ENCODE measurements at regions not wholly inside any gene's neighbourhood (a gene's known extent, or its start where the extent isn't known, plus 50 kb on each side); places are given as distances from the start of the nearest gene placed in this dataset.
A peak's percentile ranks its signal among the peaks of the same experiment; 100 is the strongest.
"Not testable (repeated sequence)": the region's sequence is repeated elsewhere in the genome, so short reads cannot be mapped to it uniquely, and the experiment has no call there.

GRCh38 chr6:119938752-119939151, 589.2 kb upstream of the MAN1A1 start:
- ATAC-seq (replicated peaks in 6 of 8), result no peak
- H3K27ac ChIP-seq, result no peak overlapping the region
- in situ Hi-C loops (cut with MboI; ENCODE audit: low pct_unique_long_range_greater_than_20kb in 2 of 9, low sequenced_read_pairs in 9 of 9, unreplicated experiment in 9 of 9), result no loop called here
- 0 to 67% (median 38%) methylated on average over 1 of the region's 1 CpG; no CpG with 5 or more reads in 1 of the 10 experiments for WGBS, 10 experiments
- no peak overlapping the region for H3K4me3 ChIP-seq
- H3K4me1 ChIP-seq (replicated peaks in 1 of 2), result no peaks in the 10 kb centered on the region

- 14 to 100% (median 71%) methylated on average over 1 of the region's 1 CpG; no CpG with 5 or more reads in 2 of the 10 experiments for WGBS, 10 experiments
Measured at GRCh38 chr6:119934816-119935215, 585.3 kb upstream of the MAN1A1 start.

GRCh38 chr6:119929121-119929520, 579.6 kb upstream of the MAN1A1 start:
- WGBS, 10 experiments, result 0 to 67% (median 41%) methylated on average over 1 to 2 of the region's 2 CpGs
- ATAC-seq (replicated peaks in 6 of 8), result peak in 2 of 8 experiments; percentile 27 to 37
- Histone ChIP-seq H3K4me1 (replicated peaks in 1 of 2) (no peaks in the 10 kb centered on the region), H3K27ac (no peak overlapping the region), H3K4me3 (no peak overlapping the region)
- in situ Hi-C loops (cut with MboI; ENCODE audit: low pct_unique_long_range_greater_than_20kb in 2 of 9, low sequenced_read_pairs in 9 of 9, unreplicated experiment in 9 of 9), result no loop called here

More at GRCh38 chr6:119934816-119935215, 585.3 kb upstream of the MAN1A1 start:
- in situ Hi-C loops (cut with MboI; ENCODE audit: low pct_unique_long_range_greater_than_20kb in 2 of 9, low sequenced_read_pairs in 9 of 9, unreplicated experiment in 9 of 9), result no loop called here
- Histone ChIP-seq H3K4me1 (replicated peaks in 1 of 2) (no peaks in the 10 kb centered on the region), H3K4me3 (no peak overlapping the region), H3K27ac (no peak overlapping the region)
- ATAC-seq (replicated peaks in 6 of 8), result no peak

GRCh38 chr6:119924888-119925287, 575.3 kb upstream of the MAN1A1 start:
- ATAC-seq (replicated peaks in 6 of 8); H3K27ac ChIP-seq; H3K4me1 ChIP-seq (replicated peaks in 1 of 2); H3K4me3 ChIP-seq; in situ Hi-C loops (cut with MboI; ENCODE audit: low pct_unique_long_range_greater_than_20kb in 2 of 9, low sequenced_read_pairs in 9 of 9, unreplicated experiment in 9 of 9): not testable (repeated sequence)
- 37 to 100% (median 83%) methylated on average over 1 to 2 of the region's 3 CpGs; no CpG with 5 or more reads in 1 of the 10 experiments for WGBS, 10 experiments

GRCh38 chr6:119922814-119923213, 573.3 kb upstream of the MAN1A1 start:
- in situ Hi-C loops (cut with MboI; ENCODE audit: low pct_unique_long_range_greater_than_20kb in 2 of 9, low sequenced_read_pairs in 9 of 9, unreplicated experiment in 9 of 9), result no loop called here
- ATAC-seq (replicated peaks in 6 of 8), result no peak
- no peak overlapping the region for H3K27ac ChIP-seq
- no peak overlapping the region for H3K4me3 ChIP-seq
- whole genome bisulfite sequencing, 10 experiments, result 13 to 83% (median 39%) methylated on average over 1 to 2 of the region's 2 CpGs
- H3K4me1 ChIP-seq (replicated peaks in 1 of 2), result no peaks in the 10 kb centered on the region

- in situ Hi-C loops (cut with MboI; ENCODE audit: low pct_unique_long_range_greater_than_20kb in 2 of 9, low sequenced_read_pairs in 9 of 9, unreplicated experiment in 9 of 9), result no loop called here
Measured at GRCh38 chr6:119921491-119922010, 572.0 kb upstream of the MAN1A1 start.

GRCh38 chr6:119917186-119917585, 567.6 kb upstream of the MAN1A1 start:
- no peak overlapping the region for H3K27ac ChIP-seq
- H3K4me3 ChIP-seq, result no peak overlapping the region
- ATAC-seq (replicated peaks in 6 of 8), result no peak
- in situ Hi-C loops (cut with MboI; ENCODE audit: low pct_unique_long_range_greater_than_20kb in 2 of 9, low sequenced_read_pairs in 9 of 9, unreplicated experiment in 9 of 9), result no loop called here
- H3K4me1 ChIP-seq (replicated peaks in 1 of 2), result no peaks in the 10 kb centered on the region
- 0 to 100% (median 50%) methylated on average over 1 of the region's 1 CpG; no CpG with 5 or more reads in 1 of the 10 experiments for WGBS, 10 experiments

More at GRCh38 chr6:119921491-119922010, 572.0 kb upstream of the MAN1A1 start:
- Histone ChIP-seq H3K27ac (no peak overlapping the region), H3K4me3 (no peak overlapping the region), H3K4me1 (replicated peaks in 1 of 2) (no peaks in the 10 kb centered on the region)
- ATAC-seq (replicated peaks in 6 of 8), result no peak

GRCh38 chr6:119915971-119916370, 566.4 kb upstream of the MAN1A1 start:
- WGBS, 10 experiments, result 10 to 100% (median 76%) methylated on average over 1 to 2 of the region's 2 CpGs
- ATAC-seq (replicated peaks in 6 of 8), result no peak
- in situ Hi-C loops (cut with MboI; ENCODE audit: low pct_unique_long_range_greater_than_20kb in 2 of 9, low sequenced_read_pairs in 9 of 9, unreplicated experiment in 9 of 9), result no loop called here
- H3K27ac ChIP-seq, result no peak overlapping the region
- no peak overlapping the region for H3K4me3 ChIP-seq
- no peaks in the 10 kb centered on the region for H3K4me1 ChIP-seq (replicated peaks in 1 of 2)

- 13 to 100% (median 47%) methylated on average over 1 to 3 of the region's 3 CpGs; no CpG with 5 or more reads in 1 of the 10 experiments for WGBS, 10 experiments
- no peaks in the 10 kb centered on the region for H3K4me1 ChIP-seq (replicated peaks in 1 of 2)
- peak in 2 of 8 experiments; percentile 31 to 90 for ATAC-seq (replicated peaks in 6 of 8)
- H3K27ac ChIP-seq, result no peak overlapping the region
- H3K4me3 ChIP-seq, result no peak overlapping the region
- in situ Hi-C loops (cut with MboI; ENCODE audit: low pct_unique_long_range_greater_than_20kb in 2 of 9, low sequenced_read_pairs in 9 of 9, unreplicated experiment in 9 of 9), result no loop called here
Measured at GRCh38 chr6:119908157-119908556, 558.6 kb upstream of the MAN1A1 start.

- 13 to 86% (median 55%) methylated on average over 1 of the region's 1 CpG; no CpG with 5 or more reads in 3 of the 10 experiments for WGBS, 10 experiments
- ATAC-seq (replicated peaks in 6 of 8), result no peak
- Histone ChIP-seq H3K4me1 (replicated peaks in 1 of 2) (no peaks in the 10 kb centered on the region), H3K27ac (no peak overlapping the region), H3K4me3 (no peak overlapping the region)
- in situ Hi-C loops (cut with MboI; ENCODE audit: low pct_unique_long_range_greater_than_20kb in 2 of 9, low sequenced_read_pairs in 9 of 9, unreplicated experiment in 9 of 9), result no loop called here
Measured at GRCh38 chr6:119902681-119903080, 553.1 kb upstream of the MAN1A1 start.

GRCh38 chr6:119896806-119897205, 547.2 kb upstream of the MAN1A1 start:
- Histone ChIP-seq H3K4me3 (no peak overlapping the region), H3K27ac (no peak overlapping the region), H3K4me1 (replicated peaks in 1 of 2) (no peaks in the 10 kb centered on the region)
- no peak for ATAC-seq (replicated peaks in 6 of 8)
- WGBS, 10 experiments, result 0 to 100% (median 89%) methylated on average over 1 of the region's 1 CpG; no CpG with 5 or more reads in 4 of the 10 experiments
- in situ Hi-C loops (cut with MboI; ENCODE audit: low pct_unique_long_range_greater_than_20kb in 2 of 9, low sequenced_read_pairs in 9 of 9, unreplicated experiment in 9 of 9), result no loop called here

GRCh38 chr6:119895626-119896025, 546.1 kb upstream of the MAN1A1 start:
- H3K27ac ChIP-seq, result no peak overlapping the region
- no peak overlapping the region for H3K4me3 ChIP-seq
- in situ Hi-C loops (cut with MboI; ENCODE audit: low pct_unique_long_range_greater_than_20kb in 2 of 9, low sequenced_read_pairs in 9 of 9, unreplicated experiment in 9 of 9), result no loop called here
- no peak for ATAC-seq (replicated peaks in 6 of 8)
- H3K4me1 ChIP-seq (replicated peaks in 1 of 2), result no peaks in the 10 kb centered on the region
- WGBS, 10 experiments, result 20 to 100% (median 77%) methylated on average over 1 to 2 of the region's 2 CpGs; no CpG with 5 or more reads in 2 of the 10 experiments

GRCh38 chr6:119894811-119895210, 545.2 kb upstream of the MAN1A1 start:
- in situ Hi-C loops (cut with MboI; ENCODE audit: low pct_unique_long_range_greater_than_20kb in 2 of 9, low sequenced_read_pairs in 9 of 9, unreplicated experiment in 9 of 9), result no loop called here
- Histone ChIP-seq H3K4me3 (no peak overlapping the region), H3K27ac (no peak overlapping the region), H3K4me1 (replicated peaks in 1 of 2) (no peaks in the 10 kb centered on the region)
- ATAC-seq (replicated peaks in 6 of 8), result no peak

GRCh38 chr6:119891644-119892043, 542.1 kb upstream of the MAN1A1 start:
- Histone ChIP-seq H3K4me1 (replicated peaks in 1 of 2) (no peaks in the 10 kb centered on the region), H3K4me3 (no peak overlapping the region), H3K27ac (no peak overlapping the region)
- no peak for ATAC-seq (replicated peaks in 6 of 8)
- in situ Hi-C loops (cut with MboI; ENCODE audit: low pct_unique_long_range_greater_than_20kb in 2 of 9, low sequenced_read_pairs in 9 of 9, unreplicated experiment in 9 of 9), result no loop called here
- 0 to 100% (median 75%) methylated on average over 1 to 4 of the region's 4 CpGs for WGBS, 10 experiments

All from motor neuron (in vitro differentiated cells).